Loucy (cell line): ENCODE measurements at regions not wholly inside any gene's neighbourhood (a gene's known extent, or its start where the extent isn't known, plus 50 kb on each side); places are given as distances from the start of the nearest gene placed in this dataset.

ENCODE experiments used
- EZH2phosphoT487 ChIP-seq: fragments of 200-600 bp; IDR thresholded peaks from 2 replicates; pipeline ENCODE4 v1.6.1; 2018; ENCODE audit warnings: antibody characterized with exemption, mild to moderate bottlenecking, moderate library complexity, borderline replicate concordance
- TF ChIP-seq, protein P1 (sequence below): fragments of 200-600 bp; sonication (generic); conservative IDR thresholded peaks from 2 replicates; pipeline ENCODE4 v1.5.1; 2014; ENCODE audit warnings: mild to moderate bottlenecking, antibody characterized with exemption, low read length

GRCh38 chr5:8865686-8866374 lies 680.0 kb downstream of the SEMA5A start:
- TF ChIP-seq, protein P1, sequence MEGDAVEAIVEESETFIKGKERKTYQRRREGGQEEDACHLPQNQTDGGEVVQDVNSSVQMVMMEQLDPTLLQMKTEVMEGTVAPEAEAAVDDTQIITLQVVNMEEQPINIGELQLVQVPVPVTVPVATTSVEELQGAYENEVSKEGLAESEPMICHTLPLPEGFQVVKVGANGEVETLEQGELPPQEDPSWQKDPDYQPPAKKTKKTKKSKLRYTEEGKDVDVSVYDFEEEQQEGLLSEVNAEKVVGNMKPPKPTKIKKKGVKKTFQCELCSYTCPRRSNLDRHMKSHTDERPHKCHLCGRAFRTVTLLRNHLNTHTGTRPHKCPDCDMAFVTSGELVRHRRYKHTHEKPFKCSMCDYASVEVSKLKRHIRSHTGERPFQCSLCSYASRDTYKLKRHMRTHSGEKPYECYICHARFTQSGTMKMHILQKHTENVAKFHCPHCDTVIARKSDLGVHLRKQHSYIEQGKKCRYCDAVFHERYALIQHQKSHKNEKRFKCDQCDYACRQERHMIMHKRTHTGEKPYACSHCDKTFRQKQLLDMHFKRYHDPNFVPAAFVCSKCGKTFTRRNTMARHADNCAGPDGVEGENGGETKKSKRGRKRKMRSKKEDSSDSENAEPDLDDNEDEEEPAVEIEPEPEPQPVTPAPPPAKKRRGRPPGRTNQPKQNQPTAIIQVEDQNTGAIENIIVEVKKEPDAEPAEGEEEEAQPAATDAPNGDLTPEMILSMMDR, result no peak
- TF ChIP-seq EZH2phosphoT487, result no peak
